ENCODE measurements at regions not wholly inside any gene's neighbourhood (a gene's known extent, or its start where the extent isn't known, plus 50 kb on each side); places are given as distances from the start of the nearest gene placed in this dataset.

DNA sequence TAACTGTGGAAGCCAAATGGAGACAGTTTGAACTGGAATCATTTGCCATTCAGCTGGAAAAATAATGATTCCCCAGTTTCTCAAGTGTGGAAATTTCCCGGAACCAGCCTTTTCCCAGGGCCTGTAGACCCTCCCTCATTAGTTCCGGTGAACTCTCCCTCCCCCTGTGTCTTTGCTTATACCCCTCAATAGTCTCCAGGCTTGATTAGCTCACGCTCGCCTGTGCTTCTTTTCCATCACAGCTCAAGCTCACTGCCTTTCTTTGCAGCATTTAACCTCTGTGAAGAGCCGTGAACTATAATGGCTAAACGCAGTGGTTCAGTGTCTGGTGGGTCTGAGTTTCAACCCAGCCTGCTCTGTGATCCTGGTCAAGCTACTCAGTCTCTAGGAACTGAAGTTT is 690.8 kb downstream of the INHBA start:
- TF ChIP-seq CTCF (IDR thresholded peaks at IDR 0.05) (no peak), POLR2AphosphoS5 (IDR thresholded peaks at IDR 0.05) (no peak), POLR2A (IDR thresholded peaks at IDR 0.05) (no peak)

Measured in breast epithelium (tissue), 3 donors.